RWPE2 (cell line): ENCODE measurements at regions not wholly inside any gene's neighbourhood (a gene's known extent, or its start where the extent isn't known, plus 50 kb on each side); places are given as distances from the start of the nearest gene placed in this dataset.

Source experiments
- ATAC-seq: fragments of 200-7000 bp; cut with Tn5 transposase; 3 replicates; pipeline ENCODE4 v1.9.1; 2021; ENCODE audit warnings: low read depth
- DNase-seq: peaks from one replicate; pipeline ENCODE4 v3.0.0-alpha.2; 2020; ENCODE audit warnings: low spot score
- H3K27ac ChIP-seq: fragments of 450-650 bp; 2 replicates; pipeline ENCODE4 v1.5.1; 2017; ENCODE audit warnings: mild to moderate bottlenecking; ENCODE audit not compliant: poor library complexity, severe bottlenecking
- H3K27me3 ChIP-seq: fragments of 250-450 bp; sonication (Bioruptor Pico); 2 replicates; pipeline ENCODE4 v1.5.1; 2021; ENCODE audit warnings: mild to moderate bottlenecking, moderate library complexity; ENCODE audit not compliant: insufficient read depth, poor library complexity, severe bottlenecking
- H3K36me3 ChIP-seq: fragments of 250-450 bp; sonication (Bioruptor Pico); 2 replicates; pipeline ENCODE4 v1.5.1; 2020; ENCODE audit warnings: low read depth, mild to moderate bottlenecking, moderate library complexity
- H3K4me1 ChIP-seq: fragments of 250-450 bp; sonication (Bioruptor Pico); 2 replicates; pipeline ENCODE4 v1.5.1; 2021; ENCODE audit warnings: mild to moderate bottlenecking, moderate library complexity; ENCODE audit not compliant: insufficient read depth, poor library complexity, severe bottlenecking
- H3K4me3 ChIP-seq: fragments of 250-450 bp; sonication (Bioruptor Pico); 2 replicates; pipeline ENCODE4 v1.5.1; 2021; ENCODE audit warnings: mild to moderate bottlenecking, moderate library complexity; ENCODE audit not compliant: severe bottlenecking
- H3K9me3 ChIP-seq: fragments of 250-450 bp; sonication (Bioruptor Pico); 2 replicates; pipeline ENCODE4 v1.5.1; 2021; ENCODE audit warnings: mild to moderate bottlenecking, moderate library complexity; ENCODE audit not compliant: severe bottlenecking
- TF ChIP-seq, protein P1 (sequence below): fragments of 450-650 bp; IDR thresholded peaks from one replicate; pipeline ENCODE4 v1.5.1; 2017; ENCODE audit warnings: mild to moderate bottlenecking, moderate library complexity; ENCODE audit not compliant: poor library complexity, severe bottlenecking

DNA sequence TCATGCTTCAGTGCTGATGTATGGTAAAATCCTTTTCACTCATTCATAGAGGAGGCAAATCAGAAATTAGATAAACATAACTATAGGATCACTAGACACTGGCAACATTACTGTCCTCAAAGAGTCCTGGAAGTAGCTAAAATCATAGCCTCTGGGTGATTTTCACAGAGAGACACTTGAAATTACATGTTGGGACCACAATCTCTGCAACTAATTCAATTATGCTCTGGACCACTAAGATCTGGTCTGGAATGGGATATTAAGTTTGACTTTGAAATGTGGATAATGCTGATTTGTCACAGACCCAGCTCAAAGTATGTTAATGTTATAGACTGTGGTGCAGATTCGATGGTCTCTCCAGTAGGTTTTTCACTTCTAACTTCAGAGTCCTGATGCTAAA lies 214.6 kb upstream of the CCNH start:
- no peak for DNase-seq
- Histone ChIP-seq H3K27ac (no peak overlapping the region), H3K9me3 (no peaks in the 10 kb centered on the region), H3K4me1 (no peaks in the 10 kb centered on the region), H3K36me3 (no peaks in the 10 kb centered on the region), H3K27me3 (peaks cover 21% of the 10 kb centered on the region), H3K4me3 (no peak overlapping the region)
- TF ChIP-seq, protein P1, sequence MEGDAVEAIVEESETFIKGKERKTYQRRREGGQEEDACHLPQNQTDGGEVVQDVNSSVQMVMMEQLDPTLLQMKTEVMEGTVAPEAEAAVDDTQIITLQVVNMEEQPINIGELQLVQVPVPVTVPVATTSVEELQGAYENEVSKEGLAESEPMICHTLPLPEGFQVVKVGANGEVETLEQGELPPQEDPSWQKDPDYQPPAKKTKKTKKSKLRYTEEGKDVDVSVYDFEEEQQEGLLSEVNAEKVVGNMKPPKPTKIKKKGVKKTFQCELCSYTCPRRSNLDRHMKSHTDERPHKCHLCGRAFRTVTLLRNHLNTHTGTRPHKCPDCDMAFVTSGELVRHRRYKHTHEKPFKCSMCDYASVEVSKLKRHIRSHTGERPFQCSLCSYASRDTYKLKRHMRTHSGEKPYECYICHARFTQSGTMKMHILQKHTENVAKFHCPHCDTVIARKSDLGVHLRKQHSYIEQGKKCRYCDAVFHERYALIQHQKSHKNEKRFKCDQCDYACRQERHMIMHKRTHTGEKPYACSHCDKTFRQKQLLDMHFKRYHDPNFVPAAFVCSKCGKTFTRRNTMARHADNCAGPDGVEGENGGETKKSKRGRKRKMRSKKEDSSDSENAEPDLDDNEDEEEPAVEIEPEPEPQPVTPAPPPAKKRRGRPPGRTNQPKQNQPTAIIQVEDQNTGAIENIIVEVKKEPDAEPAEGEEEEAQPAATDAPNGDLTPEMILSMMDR: no peak
- no peak for ATAC-seq

GRCh38 chr5:87608385-87608784 lies 195.7 kb upstream of the CCNH start:
- no peak overlapping the region for H3K27ac ChIP-seq

DNA sequence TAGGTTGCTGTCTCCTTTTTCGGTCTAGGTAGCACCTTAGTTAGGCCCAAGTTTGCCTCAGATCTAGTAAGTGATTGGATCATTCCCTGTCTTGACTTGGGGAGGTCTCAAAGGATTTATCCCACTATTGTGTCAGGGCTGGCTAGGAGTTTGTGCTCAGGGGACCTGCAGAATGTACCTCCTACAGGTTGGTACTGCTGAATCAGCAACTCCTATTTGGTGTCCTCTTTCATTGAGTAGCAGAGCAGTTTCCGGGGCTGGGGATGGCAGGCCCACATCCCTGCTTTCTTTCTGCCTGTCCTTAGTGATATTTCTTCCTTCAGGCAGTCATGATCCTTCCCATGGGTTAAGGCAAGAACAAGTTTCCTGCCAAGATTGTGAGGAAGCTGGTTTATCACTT lies 192.9 kb upstream of the CCNH start:
- ATAC-seq: no peak
- Histone ChIP-seq H3K27me3 (peaks cover 5% of the 10 kb centered on the region), H3K27ac (no peak overlapping the region), H3K4me1 (no peaks in the 10 kb centered on the region), H3K9me3 (no peaks in the 10 kb centered on the region), H3K36me3 (no peaks in the 10 kb centered on the region), H3K4me3 (no peak overlapping the region)
- TF ChIP-seq, protein P1: no peak
- no peak for DNase-seq

More at GRCh38 chr5:87608385-87608784, 195.7 kb upstream of the CCNH start:
- Histone ChIP-seq H3K4me3 (no peak overlapping the region), H3K27me3 (peaks cover 7% of the 10 kb centered on the region), H3K36me3 (no peaks in the 10 kb centered on the region), H3K9me3 (no peaks in the 10 kb centered on the region), H3K4me1 (no peaks in the 10 kb centered on the region)
- DNase-seq: no peak
- no peak for ATAC-seq
- TF ChIP-seq, protein P1: no peak

DNA sequence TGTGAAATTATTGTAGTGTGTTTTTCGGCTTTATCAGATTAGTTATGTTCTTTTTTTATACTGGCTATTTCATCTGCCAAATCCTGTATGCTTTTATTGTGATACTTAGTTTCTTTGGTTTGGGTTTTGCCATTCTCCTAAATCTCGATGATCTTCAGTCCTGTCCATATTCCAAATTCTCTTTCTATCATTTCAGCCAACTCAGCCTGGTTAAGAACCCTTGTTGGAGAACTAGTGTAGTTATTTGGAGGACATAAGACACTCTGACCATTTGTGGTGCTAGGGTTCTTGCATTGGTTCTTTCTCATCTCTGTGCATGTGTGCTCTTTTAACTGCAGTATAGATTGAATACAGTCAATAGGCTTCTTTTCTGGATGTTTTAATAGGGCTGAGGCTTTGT lies 187.0 kb upstream of the CCNH start:
- H3K4me3 ChIP-seq: no peak overlapping the region
- no peaks in the 10 kb centered on the region for H3K36me3 ChIP-seq
- H3K27ac ChIP-seq: no peak overlapping the region
- H3K9me3 ChIP-seq: no peaks in the 10 kb centered on the region
- peaks cover 8% of the 10 kb centered on the region for H3K27me3 ChIP-seq
- no peaks in the 10 kb centered on the region for H3K4me1 ChIP-seq
- DNase-seq: no peak
- ATAC-seq: no peak
- TF ChIP-seq, protein P1: no peak

DNA sequence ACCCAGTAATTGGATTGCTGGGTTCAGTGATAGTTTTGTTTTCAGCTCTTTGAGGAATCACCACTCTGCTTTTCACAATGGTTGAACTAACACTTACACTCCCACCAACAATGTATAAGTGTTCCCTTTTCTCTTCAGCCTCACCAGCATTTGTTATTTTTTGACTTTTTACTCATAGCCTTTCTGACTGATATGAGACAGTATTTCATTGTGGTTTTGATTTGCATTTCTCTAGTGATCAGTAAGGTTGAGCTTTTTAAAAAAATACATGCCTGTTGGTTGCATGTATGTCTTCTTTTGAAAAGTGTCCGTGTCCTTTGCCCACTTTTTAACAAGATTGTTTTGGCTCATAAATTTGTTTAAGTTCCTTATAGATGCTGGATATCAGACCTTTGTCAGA lies 185.7 kb upstream of the CCNH start:
- TF ChIP-seq, protein P1: no peak
- no peak overlapping the region for H3K27ac ChIP-seq
- H3K27me3 ChIP-seq: peaks cover 7% of the 10 kb centered on the region
- DNase-seq: no peak
- H3K9me3 ChIP-seq: no peaks in the 10 kb centered on the region
- H3K36me3 ChIP-seq: no peaks in the 10 kb centered on the region
- no peak for ATAC-seq
- H3K4me1 ChIP-seq: no peaks in the 10 kb centered on the region
- H3K4me3 ChIP-seq: no peak overlapping the region
